ENCODE measurements at regions not wholly inside any gene's neighbourhood (a gene's known extent, or its start where the extent isn't known, plus 50 kb on each side); places are given as distances from the start of the nearest gene placed in this dataset.

DNA sequence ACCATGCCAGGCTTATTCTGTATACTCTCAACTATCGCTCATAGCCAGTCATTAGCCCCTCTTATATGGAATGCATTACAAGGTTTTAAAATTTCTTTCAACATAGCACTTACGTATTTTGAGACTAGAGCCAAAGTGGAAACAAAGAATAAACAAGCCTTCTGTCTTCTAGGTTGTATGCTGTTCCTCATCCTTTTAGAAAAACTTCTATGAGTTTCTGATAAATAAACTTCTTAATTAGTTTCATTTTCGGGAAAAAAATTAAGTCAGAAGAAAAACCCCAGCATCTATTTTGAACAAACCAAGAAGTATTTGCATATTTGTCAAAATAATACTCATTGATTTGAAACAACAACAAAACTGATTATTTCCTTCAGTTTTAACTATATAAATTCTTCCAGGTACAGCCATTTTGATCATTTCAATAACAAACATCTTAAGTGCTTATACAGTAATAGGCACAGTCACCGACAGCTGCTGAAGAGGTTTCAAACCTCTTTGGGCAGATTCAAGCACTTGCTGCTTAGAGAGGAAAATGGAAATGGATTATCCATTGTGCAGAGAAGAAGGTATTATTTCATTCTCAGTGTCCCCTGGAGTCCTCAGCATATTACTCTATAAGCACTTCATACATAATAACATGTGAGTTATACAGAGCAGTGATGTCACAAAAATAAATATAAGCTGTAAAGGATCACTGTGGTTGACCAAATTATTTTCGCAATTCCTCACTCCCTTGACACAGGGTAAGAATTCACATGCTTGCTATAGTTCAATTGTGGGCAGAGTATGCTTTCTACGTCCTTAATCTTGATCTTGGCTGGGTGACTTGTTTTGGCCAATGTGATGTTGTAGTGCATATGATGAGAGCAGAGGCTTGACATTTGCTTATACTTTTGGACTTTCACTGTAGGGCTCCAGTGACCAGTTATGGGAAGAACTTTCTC is 833.8 kb downstream of the TRIB2 start:
- Histone ChIP-seq H3K36me3 (no peaks in the 10 kb centered on the region), H3K4me3 (no peak overlapping the region), H3K27ac (no peak overlapping the region), H3K9me3 (no peaks in the 10 kb centered on the region), H3K27me3 (no peaks in the 10 kb centered on the region), H3K4me1 (no peaks in the 10 kb centered on the region)
- WGBS, 2 donors (ENCODE audit: low coverage in 1 of 2) = 68 to 75% methylated on average over 5 to 6 of the region's 6 CpGs
- in situ Hi-C loops (cut with MboI; ENCODE audit: low pct_ligation_motif_present in 1 of 4, low pct_unique_long_range_greater_than_20kb in 1 of 4, low sequenced_read_pairs in 3 of 4) = no loop called here
- intact Hi-C loops (cut with DNase I; ENCODE audit: low total_unique reads) = no loop called here
- no peak for DNase-seq
- TF ChIP-seq EP300 (IDR thresholded peaks at IDR 0.05; ENCODE audit: low read depth) (no peak), POLR2AphosphoS5 (IDR thresholded peaks at IDR 0.05) (no peak), CTCF (IDR thresholded peaks at IDR 0.05) (no peak), POLR2A (IDR thresholded peaks at IDR 0.05) (no peak)

DNA sequence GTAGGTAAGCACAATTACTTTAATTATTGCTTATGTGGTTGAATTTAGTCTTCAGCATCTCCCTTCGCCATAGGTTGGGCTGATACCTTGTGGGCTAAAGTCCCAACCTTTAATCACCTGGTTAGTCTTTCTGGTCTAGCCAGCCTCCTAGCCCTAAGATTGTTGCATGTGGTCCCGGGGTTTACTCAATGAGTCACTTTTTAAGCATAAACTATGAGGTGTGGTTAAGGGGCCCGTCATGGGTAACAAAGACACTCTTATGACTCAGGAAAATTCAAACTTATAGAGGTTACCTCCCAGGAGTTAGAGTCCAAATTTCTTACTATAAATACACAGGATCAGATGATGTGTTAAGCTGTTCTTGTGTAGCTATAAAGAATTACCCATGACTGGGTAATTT is 841.6 kb downstream of the TRIB2 start:
- no peak overlapping the region for H3K4me3 ChIP-seq
- TF ChIP-seq EP300 (IDR thresholded peaks at IDR 0.05; ENCODE audit: low read depth) (no peak), CTCF (IDR thresholded peaks at IDR 0.05) (no peak), POLR2A (IDR thresholded peaks at IDR 0.05) (no peak), POLR2AphosphoS5 (IDR thresholded peaks at IDR 0.05) (no peak)
- 57% methylated on average over 3 of the region's 3 CpGs; no CpG with 5 or more reads in 1 of the 2 donors for WGBS, 2 donors (ENCODE audit: low coverage in 1 of 2)
- H3K27me3 ChIP-seq = no peaks in the 10 kb centered on the region
- H3K9me3 ChIP-seq = no peaks in the 10 kb centered on the region
- H3K36me3 ChIP-seq = no peaks in the 10 kb centered on the region
- intact Hi-C loops (cut with DNase I; ENCODE audit: low total_unique reads) (no loop called here), in situ Hi-C loops (cut with MboI; ENCODE audit: low pct_ligation_motif_present in 1 of 4, low pct_unique_long_range_greater_than_20kb in 1 of 4, low sequenced_read_pairs in 3 of 4) (no loop called here)
- no peaks in the 10 kb centered on the region for H3K4me1 ChIP-seq
- no peak overlapping the region for H3K27ac ChIP-seq
- no peak for DNase-seq

DNA sequence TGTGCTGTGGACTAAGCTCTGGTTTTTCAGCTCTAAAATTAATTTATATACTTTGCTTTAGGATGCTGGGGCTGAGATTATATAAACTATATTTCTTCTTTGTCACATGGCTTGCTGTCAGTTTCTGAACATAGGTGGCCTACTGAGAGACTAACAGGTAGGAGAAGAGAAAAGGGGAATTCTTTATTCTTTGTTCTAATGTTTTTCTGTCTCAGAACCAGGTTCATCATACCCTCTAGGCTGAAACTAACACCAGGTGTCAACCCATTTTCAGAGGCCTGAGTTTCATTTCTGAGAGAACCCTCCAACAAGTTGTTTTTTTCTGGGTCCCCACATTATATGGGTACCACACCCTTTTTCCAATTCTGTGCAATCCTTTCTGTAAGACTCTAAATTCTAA is 843.6 kb downstream of the TRIB2 start:
- H3K27ac ChIP-seq = no peak overlapping the region
- intact Hi-C loops (cut with DNase I; ENCODE audit: low total_unique reads) = no loop called here
- in situ Hi-C loops (cut with MboI; ENCODE audit: low pct_ligation_motif_present in 1 of 4, low pct_unique_long_range_greater_than_20kb in 1 of 4, low sequenced_read_pairs in 3 of 4) = no loop called here
- H3K4me3 ChIP-seq = no peak overlapping the region
- H3K36me3 ChIP-seq = no peaks in the 10 kb centered on the region
- H3K4me1 ChIP-seq = no peaks in the 10 kb centered on the region
- no peak for DNase-seq
- H3K9me3 ChIP-seq = no peaks in the 10 kb centered on the region
- TF ChIP-seq POLR2A (IDR thresholded peaks at IDR 0.05) = no peak
- TF ChIP-seq CTCF (IDR thresholded peaks at IDR 0.05) = no peak
- TF ChIP-seq EP300 (IDR thresholded peaks at IDR 0.05; ENCODE audit: low read depth) = no peak
- TF ChIP-seq POLR2AphosphoS5 (IDR thresholded peaks at IDR 0.05) = no peak
- no peaks in the 10 kb centered on the region for H3K27me3 ChIP-seq

- H3K4me1 ChIP-seq = no peaks in the 10 kb centered on the region
- intact Hi-C loops (cut with DNase I; ENCODE audit: low total_unique reads) (no loop called here), in situ Hi-C loops (cut with MboI; ENCODE audit: low pct_ligation_motif_present in 1 of 4, low pct_unique_long_range_greater_than_20kb in 1 of 4, low sequenced_read_pairs in 3 of 4) (no loop called here)
- H3K4me3 ChIP-seq = no peak overlapping the region
- DNase-seq = no peak
- no peak for TF ChIP-seq POLR2A (IDR thresholded peaks at IDR 0.05)
- TF ChIP-seq EP300 (IDR thresholded peaks at IDR 0.05; ENCODE audit: low read depth) = no peak
- no peak for TF ChIP-seq POLR2AphosphoS5 (IDR thresholded peaks at IDR 0.05)
- no peak for TF ChIP-seq CTCF (IDR thresholded peaks at IDR 0.05)
- H3K27ac ChIP-seq = no peak overlapping the region
- 78 to 89% methylated on average over 1 to 2 of the region's 2 CpGs for WGBS, 2 donors (ENCODE audit: low coverage in 1 of 2)
- no peaks in the 10 kb centered on the region for H3K36me3 ChIP-seq
- peaks cover 0 to 3% of the 10 kb centered on the region in 2 donors for H3K9me3 ChIP-seq
- no peaks in the 10 kb centered on the region for H3K27me3 ChIP-seq
Observed at GRCh38 chr2:13572466-13572865, 855.7 kb downstream of the TRIB2 start.
